Pancreas (tissue), 10 donors: ENCODE measurements at regions not wholly inside any gene's neighbourhood (a gene's known extent, or its start where the extent isn't known, plus 50 kb on each side); places are given as distances from the start of the nearest gene placed in this dataset.

Source experiments
- ATAC-seq, 4 donors: fragments of 200-7000 bp; cut with Tn5 transposase; one replicate each; pipeline versions ENCODE4 v1.8.0 to v1.9.1; 2020; ENCODE audit warnings: mild to moderate bottlenecking in 4 of 4, moderate library complexity in 4 of 4
- DNase-seq, 6 donors: peaks; one replicate each; pipeline ENCODE4 v3.0.0-alpha.2; 2020
- FAIRE-seq: peaks from 2 replicates; lab custom pipeline; 2012; peaks lifted over from hg19 to GRCh38; lab: Jason Lieb, UNC
- H3K27ac ChIP-seq, 4 donors: fragments of 200-600 bp; sonication (generic); 1 replicate in 3 of 4; 2 replicates in 1 of 4; pipeline versions ENCODE4 v1.5.0 to v1.8.0; 2020
- H3K27me3 ChIP-seq, 4 donors: fragments of 200-600 bp; one replicate each; pipeline ENCODE4 v1.8.0; 2021
- H3K36me3 ChIP-seq, 3 donors: fragments of 200-600 bp; sonication (generic) in 1 of 3; one replicate each; pipeline versions ENCODE4 v1.5.0 to v1.8.0; 2020 to 2021
- H3K4me1 ChIP-seq, 3 donors: fragments of 200-600 bp; one replicate each; pipeline ENCODE4 v1.8.0; 2021
- H3K4me3 ChIP-seq, 4 donors: fragments of 200-600 bp; sonication (generic) in 2 of 4; one replicate each; pipeline versions ENCODE4 v1.5.0 to v1.8.0; 2020 to 2021
- H3K9me3 ChIP-seq, 4 donors: fragments of 200-600 bp; one replicate each; pipeline ENCODE4 v1.8.0; 2021
- WGBS, 2 donors: extraction: QIAGEN DNeasy Blood & Tissue Kit; methylation state at CpG; one replicate each; pipeline ENCODE4 v1.1.7; 2013; 5-methylcytosine and 5-hydroxymethylcytosine counted together
- intact Hi-C, 3 donors: fragments of 100-400 bp; cut with DNase I; formaldehyde crosslinking; loops; one replicate each; pipeline versions ENCODE4 v1.11.1 to v1.14.2; 2022
- TF ChIP-seq, protein P1 (sequence below), 4 donors: fragments of 200-600 bp; sonication (generic) in 3 of 4; IDR thresholded peaks; one replicate each; pipeline versions ENCODE4 v1.5.0 to v1.8.0; 2021; ENCODE audit warnings: antibody characterized with exemption in 4 of 4
- donor health status: healthy with polysubstance abuse.
- donor health status: DM: no; HTN: no; CAD: no; lungs with moderate emphysema.
- donor health status: DM: no; HTN: no; CAD: no.
- donor health status: control.
- donor health status: control.
- donor health status: Bipolar disorder and iron deficiency.
- donor health status: DM: yes; HTN: yes; CAD: no.
- donor health status: DM: no; HTN: no; CAD: no.
- donor health status: DM: no; HTN: no; CAD: no.
- donor health status: DM: yes; HTN: yes; CAD: no.

- FAIRE-seq, result no peak
- WGBS, 2 donors, result 54 to 64% methylated on average over 5 of the region's 5 CpGs
- H3K36me3 ChIP-seq, result no peaks in the 10 kb centered on the region
Observed at GRCh38 chr3:182482705-182483104, 310.6 kb upstream of the ATP11B start.

DNA sequence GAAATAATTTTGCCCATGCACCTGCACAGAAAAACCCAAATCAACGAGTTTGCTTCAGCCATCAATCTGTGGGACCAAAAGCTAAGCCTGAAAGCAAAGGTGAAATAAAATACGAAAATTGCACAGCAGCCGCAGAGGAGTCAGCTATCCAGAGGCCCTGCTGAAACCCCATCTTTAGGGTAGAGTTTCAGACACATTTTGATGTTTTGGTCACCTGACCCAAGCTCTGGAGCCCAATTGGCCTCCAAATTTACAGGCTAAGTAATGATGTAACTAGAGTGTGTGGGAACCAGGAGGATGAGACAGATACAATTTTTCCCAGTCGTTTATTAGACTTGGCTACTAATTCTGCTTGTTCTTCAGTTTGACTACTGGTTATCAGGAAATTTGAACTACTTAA lies 308.6 kb upstream of the ATP11B start:
- DNase-seq (no peak), ATAC-seq (no peak), FAIRE-seq (no peak)
- intact Hi-C loops, result no loop called here
- Histone ChIP-seq H3K27me3 (no peaks in the 10 kb centered on the region), H3K9me3 (no peaks in the 10 kb centered on the region), H3K4me3 (no peak overlapping the region), H3K27ac (no peak overlapping the region), H3K36me3 (no peaks in the 10 kb centered on the region), H3K4me1 (no peaks in the 10 kb centered on the region)
- 60 to 71% methylated on average over 4 of the region's 4 CpGs for WGBS, 2 donors
- TF ChIP-seq, protein P1, sequence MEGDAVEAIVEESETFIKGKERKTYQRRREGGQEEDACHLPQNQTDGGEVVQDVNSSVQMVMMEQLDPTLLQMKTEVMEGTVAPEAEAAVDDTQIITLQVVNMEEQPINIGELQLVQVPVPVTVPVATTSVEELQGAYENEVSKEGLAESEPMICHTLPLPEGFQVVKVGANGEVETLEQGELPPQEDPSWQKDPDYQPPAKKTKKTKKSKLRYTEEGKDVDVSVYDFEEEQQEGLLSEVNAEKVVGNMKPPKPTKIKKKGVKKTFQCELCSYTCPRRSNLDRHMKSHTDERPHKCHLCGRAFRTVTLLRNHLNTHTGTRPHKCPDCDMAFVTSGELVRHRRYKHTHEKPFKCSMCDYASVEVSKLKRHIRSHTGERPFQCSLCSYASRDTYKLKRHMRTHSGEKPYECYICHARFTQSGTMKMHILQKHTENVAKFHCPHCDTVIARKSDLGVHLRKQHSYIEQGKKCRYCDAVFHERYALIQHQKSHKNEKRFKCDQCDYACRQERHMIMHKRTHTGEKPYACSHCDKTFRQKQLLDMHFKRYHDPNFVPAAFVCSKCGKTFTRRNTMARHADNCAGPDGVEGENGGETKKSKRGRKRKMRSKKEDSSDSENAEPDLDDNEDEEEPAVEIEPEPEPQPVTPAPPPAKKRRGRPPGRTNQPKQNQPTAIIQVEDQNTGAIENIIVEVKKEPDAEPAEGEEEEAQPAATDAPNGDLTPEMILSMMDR (IDR thresholded peaks at IDR 0.05), result no peak

More at GRCh38 chr3:182482705-182483104, 310.6 kb upstream of the ATP11B start:
- Histone ChIP-seq H3K9me3 (no peaks in the 10 kb centered on the region), H3K4me3 (no peak overlapping the region), H3K27me3 (no peaks in the 10 kb centered on the region), H3K27ac (no peak overlapping the region), H3K4me1 (no peaks in the 10 kb centered on the region)
- DNase-seq, result no peak
- no peak for ATAC-seq
- intact Hi-C loops, result no loop called here
- TF ChIP-seq, protein P1 (IDR thresholded peaks at IDR 0.05), result no peak

GRCh38 chr3:182485301-182485700 lies 308.0 kb upstream of the ATP11B start:
- H3K27me3 ChIP-seq, result no peaks in the 10 kb centered on the region
- DNase-seq (no peak), ATAC-seq (no peak), FAIRE-seq (no peak)
- TF ChIP-seq, protein P1 (IDR thresholded peaks at IDR 0.05), result no peak
- H3K36me3 ChIP-seq, result no peaks in the 10 kb centered on the region
- no peak overlapping the region for H3K27ac ChIP-seq
- intact Hi-C loops, result no loop called here
- no peaks in the 10 kb centered on the region for H3K9me3 ChIP-seq
- no peak overlapping the region for H3K4me3 ChIP-seq
- peaks cover 0 to under 1% (median 0%) of the 10 kb centered on the region in 3 donors for H3K4me1 ChIP-seq
- 37 to 47% methylated on average over 3 of the region's 3 CpGs for WGBS, 2 donors

GRCh38 chr3:182486463-182486862 lies 306.8 kb upstream of the ATP11B start:
- WGBS, 2 donors, result 53 to 66% methylated on average over 4 of the region's 4 CpGs
- H3K36me3 ChIP-seq, result no peaks in the 10 kb centered on the region
- FAIRE-seq (no peak), DNase-seq (no peak), ATAC-seq (no peak)
- H3K4me3 ChIP-seq, result no peak overlapping the region
- H3K27me3 ChIP-seq, result no peaks in the 10 kb centered on the region
- no peaks in the 10 kb centered on the region for H3K9me3 ChIP-seq
- peaks cover 0 to 11% (median 6%) of the 10 kb centered on the region in 3 donors for H3K4me1 ChIP-seq
- no peak overlapping the region for H3K27ac ChIP-seq
- TF ChIP-seq, protein P1 (IDR thresholded peaks at IDR 0.05), result no peak
- intact Hi-C loops, result no loop called here

DNA sequence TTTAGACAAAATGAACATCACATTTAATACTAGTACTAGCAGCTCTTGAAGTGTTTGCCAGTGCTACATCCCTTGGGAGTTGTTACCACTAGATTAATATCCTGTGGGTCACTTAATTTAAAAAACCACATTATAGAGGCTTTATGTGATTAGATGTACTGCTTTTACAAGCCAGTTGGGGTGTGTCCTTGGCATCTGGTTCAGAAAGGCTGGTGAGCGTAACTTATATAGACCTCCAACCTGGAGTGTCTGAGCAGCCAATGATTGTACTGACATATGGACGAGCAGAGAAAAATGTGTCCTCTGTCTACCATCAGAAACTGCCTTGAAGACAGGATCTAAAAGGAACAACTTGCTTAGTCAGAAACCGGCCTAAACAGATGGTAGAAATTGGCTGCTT lies 306.2 kb upstream of the ATP11B start:
- Histone ChIP-seq H3K9me3 (no peaks in the 10 kb centered on the region), H3K4me1 (peaks cover 0 to 11% (median 6%) of the 10 kb centered on the region in 3 donors), H3K27ac (no peak overlapping the region), H3K27me3 (no peaks in the 10 kb centered on the region), H3K4me3 (no peak overlapping the region), H3K36me3 (no peaks in the 10 kb centered on the region)
- WGBS, 2 donors, result 81 to 89% methylated on average over 3 of the region's 3 CpGs
- no peak for FAIRE-seq
- intact Hi-C loops, result no loop called here
- DNase-seq, result no peak
- TF ChIP-seq, protein P1 (IDR thresholded peaks at IDR 0.05), result no peak
- ATAC-seq, result no peak
